GM21723 (cell line): ENCODE measurements at regions not wholly inside any gene's neighbourhood (a gene's known extent, or its start where the extent isn't known, plus 50 kb on each side); places are given as distances from the start of the nearest gene placed in this dataset.
"Not testable (repeated sequence)": the region's sequence is repeated elsewhere in the genome, so short reads cannot be mapped to it uniquely, and the experiment has no call there.

Experiments
- ATAC-seq: cut with Tn5 transposase; IDR thresholded peaks from one replicate; pipeline ENCODE4 v1.9.1; 2021; ENCODE audit warnings: mild to moderate bottlenecking, moderate library complexity; ENCODE audit not compliant: unreplicated experiment

DNA sequence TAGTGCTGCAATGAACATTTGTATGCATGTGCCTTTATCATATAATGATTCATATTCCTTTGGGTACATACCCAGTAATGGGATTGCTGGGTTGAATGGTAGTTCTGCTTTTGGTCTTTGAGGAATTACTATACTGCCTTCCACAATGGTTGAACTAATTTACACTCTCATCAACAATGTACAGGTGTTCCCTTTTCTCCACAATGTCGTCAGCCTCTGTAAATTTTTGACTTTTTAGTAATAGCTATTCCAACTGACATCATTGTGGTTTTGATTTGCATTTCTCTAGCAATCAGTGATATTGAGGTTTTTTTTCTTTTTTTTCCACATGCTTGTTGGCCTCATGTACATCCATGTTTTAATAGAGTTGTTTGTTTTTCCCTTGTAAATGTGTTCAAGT, 2473.5 kb downstream of the PCDH9 start:
- ATAC-seq: no peak

DNA sequence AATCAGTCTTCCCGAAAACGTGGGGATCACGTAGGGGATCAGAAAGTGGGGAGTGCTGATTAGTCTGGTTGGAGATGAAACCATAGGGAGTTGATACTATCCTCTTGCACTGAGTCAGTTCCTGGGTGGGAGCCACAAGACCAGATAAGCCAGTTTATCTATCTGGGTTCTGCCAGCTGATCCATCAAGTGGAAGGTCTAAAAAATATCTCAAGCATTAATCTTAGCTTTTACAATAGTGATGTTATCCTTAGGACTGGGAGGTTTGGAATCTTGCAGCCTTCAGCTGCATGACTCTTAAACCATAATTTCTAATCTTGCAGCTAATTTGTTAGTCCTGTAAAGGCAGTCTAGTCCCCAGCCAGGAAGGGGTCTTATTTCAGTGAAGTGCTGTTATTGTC, 2474.2 kb downstream of the PCDH9 start:
- no peak for ATAC-seq

DNA sequence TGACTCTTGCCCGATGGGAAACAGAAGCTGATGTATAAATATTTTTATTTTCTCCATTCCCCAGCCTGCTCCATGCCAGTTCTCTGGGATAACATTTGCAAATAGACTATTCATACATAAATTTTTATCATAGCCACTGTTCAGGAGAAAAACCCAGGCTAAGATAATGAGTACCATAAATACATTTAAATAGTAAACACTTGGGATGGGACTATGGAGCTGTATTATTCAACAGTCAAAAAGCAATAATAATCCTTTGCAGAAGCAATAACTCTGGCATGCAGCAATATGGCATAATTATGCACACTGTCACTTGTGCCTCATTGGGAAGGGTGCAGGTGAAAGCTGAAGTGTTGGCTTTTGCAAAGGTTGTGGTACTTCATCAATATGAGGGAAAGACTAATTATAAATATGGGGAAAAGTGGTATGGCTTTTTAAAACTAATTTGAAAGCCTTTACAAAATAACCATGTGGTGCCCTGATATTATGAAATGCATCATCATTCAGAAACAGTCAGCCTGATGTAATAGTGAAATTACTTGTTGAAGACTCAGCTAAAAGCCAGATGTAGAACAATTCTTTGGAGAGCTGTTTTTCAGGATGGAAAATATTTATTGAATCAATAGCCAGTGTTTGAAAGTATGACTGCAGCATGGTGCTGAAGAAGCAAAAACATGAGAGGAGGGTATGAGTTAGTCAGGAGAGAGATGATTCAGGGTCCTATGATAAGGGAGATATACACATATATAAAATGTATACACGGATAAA, 2476.7 kb downstream of the PCDH9 start:
- no peak for ATAC-seq

DNA sequence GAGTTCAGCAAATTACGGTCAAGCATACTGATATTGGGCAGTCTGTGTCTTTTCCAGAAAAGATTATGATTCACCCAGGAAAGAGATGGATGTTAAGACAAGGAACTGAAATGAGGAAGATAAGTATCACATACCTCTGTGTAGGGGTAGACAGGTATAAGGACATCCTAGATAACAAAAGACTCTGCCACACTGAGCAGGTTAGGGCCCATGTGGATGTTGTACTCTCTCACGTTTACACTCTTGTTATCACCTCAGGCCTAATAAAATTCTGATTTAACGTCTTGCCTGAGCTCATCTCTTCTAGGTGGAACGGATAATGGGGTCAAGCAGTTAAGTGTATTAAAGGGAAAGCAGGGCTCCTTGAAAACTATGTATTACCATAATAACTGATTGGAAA, 2480.8 kb downstream of the PCDH9 start:
- no peak for ATAC-seq

DNA sequence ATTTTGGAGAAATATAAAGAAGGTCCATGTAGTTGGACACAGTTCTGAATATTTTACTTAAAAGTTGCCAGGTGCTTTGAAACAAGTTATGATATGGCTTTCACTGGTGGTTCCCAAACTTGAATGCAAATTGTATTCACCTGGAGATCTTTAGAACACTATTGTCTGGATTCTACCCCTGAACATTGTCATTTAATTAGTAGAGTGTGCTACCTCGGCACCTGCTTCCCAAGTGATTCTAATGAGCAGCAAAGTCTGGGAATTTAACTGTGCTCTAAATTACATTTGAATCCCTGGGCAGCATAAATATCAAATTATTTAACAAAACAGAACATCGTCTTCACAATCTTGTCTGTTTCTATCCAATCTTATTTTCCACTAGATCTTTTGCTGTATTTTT, 2483.3 kb downstream of the PCDH9 start:
- no peak for ATAC-seq

DNA sequence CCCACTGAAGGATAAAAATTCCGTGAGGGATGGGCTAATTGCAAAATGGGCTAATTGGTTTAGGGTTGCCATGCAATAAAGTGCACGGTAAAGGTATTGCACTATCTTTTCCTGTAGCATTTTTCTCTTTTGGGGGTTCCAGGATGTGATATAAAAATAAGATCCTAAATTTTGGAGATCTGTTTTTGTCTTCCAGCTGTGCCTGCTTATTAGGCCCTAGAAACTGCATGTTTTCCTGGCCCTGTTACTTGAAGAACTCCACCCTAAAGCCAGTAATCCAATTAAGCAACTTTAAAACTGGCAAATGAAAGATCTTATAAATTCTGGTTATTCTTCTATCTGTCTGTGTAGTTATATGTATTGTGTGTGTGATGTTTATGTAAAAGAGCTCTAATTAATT, 2489.6 kb downstream of the PCDH9 start:
- ATAC-seq: no peak

DNA sequence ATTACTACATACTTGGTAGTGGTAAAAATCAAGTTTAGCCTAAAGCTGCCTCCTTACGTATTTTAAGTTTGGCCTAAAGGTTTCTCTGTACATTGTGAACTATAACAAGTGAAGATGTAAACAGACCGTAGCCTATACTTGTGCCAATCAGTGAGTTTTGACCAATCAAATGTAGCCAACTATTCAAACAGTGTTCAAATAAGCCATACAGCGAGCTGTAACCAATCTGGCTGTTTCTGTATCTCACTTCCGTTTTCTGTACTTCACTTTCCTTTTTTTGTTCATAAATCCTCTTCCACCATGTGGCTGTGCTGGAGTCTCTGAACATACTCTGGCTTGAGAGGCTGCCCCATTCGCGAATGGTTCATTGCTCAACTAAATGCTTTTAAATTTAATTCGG, 2504.6 kb downstream of the PCDH9 start:
- no peak for ATAC-seq

DNA sequence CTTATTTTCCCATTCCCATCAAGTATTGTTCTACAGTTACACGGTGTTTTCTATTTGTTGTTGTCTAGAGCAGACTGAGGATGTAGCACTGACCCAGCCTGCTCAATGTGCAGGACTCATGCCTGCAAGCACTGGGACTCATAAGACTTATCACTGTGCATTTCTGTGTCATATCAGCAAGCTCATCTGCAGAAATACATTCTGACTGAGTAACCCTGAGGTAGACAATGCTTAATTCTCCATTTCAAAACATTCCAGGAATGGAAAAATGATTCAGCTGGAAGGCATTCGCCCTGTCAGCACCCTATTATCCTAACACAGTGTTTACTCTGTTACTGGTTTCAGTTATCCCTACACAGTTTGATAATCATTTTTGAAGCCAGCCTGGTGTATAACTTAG, 2506.4 kb downstream of the PCDH9 start:
- no peak for ATAC-seq

DNA sequence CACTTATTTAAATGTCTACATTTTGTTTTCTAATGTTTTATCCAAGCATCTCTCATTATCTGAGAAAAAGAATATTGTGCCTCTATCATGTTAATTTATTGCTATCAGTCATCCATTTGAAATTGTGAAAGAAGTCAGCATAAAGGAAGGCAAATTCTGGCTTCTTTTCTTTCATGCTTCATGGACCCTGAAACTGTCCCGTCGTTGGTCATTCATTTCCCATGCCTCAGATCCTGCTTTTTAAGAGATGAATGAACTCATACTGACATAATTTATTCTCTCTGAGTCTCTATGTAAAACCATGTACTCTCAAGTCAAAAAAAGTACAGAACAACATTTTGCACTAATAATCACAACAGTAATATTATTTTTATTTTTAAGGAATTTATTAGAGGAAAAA, 2512.0 kb downstream of the PCDH9 start:
- no peak for ATAC-seq

DNA sequence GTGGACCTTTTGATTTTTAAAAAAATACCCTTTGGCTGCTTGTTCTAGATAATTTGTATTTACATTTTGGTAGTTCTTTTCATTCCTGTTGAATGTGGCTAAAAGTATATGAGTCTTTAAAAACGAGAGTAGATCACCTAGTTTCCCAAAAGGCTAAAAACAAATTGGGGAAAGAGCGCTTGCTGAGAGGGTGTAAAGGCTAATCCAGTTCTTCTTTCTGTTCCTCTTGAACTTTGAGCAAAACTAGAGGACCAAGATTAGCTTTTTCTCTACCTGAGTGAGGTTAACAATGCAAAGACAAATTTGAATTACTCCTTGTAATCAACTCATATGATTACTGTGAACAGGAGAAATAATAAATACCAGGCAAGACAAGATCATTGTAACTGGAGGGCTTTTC, 2513.2 kb downstream of the PCDH9 start:
- ATAC-seq: no peak

DNA sequence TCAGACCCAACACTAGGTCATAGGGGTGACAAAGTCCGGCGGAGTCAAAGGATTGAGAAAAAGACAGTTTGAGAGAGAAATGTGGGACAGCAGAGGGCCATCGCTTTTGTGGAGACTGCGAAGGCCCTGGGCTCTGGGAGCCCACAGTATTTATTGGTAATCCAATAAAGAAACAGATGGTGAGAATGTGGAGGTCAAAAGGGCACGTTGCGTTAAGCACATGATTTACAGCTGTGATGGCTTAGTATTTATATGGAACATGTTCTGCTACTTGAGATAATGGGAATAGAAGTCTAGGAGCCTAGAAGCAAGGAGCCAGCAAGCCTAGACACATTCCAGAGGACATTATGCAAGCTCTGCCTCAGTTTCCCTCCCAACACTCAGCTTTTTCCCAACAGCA, 2521.1 kb downstream of the PCDH9 start:
- ATAC-seq: no peak

DNA sequence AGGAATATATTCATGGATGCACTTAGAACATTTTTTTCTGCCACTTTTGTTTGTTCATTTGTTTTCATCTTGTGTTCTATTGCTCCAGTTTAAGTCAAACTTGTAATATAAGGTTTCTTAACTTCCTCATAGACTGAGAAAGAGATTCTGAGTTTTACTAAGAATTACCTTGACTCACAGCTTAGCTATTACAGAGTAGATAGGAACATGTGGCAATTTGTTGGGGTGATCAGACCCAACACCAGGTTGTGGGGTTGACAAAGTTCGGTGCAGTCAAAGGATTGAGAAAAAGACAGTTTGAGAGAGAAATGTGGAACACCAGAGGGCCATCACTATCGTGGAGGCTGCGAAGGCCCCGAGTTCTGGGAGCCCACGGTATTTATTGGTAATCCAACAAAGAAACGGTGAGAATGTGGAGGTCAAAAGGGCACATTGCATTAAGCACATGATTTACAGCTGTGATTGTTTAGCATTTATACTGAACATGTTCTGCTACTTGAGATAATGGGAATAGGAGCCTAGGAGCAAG, 2526.0 kb downstream of the PCDH9 start:
- ATAC-seq: no peak

DNA sequence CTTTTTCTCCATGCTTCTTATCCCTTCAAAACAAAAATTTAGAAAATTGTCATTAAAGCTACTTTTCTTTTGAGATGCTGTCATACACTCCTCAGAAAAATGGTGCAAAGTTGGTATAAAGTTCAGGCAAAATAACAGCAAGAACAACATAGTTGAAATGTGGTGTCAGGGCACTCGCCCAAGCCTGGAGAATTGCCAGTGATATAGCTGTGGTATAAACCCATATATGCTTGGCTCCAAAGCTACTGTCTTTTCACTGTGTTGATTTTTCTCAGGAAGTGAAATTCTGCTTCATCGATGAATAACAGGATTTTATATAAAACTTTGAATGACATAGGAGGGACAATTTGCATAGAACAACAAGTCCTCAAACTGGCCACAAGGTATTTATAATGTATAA, 2532.9 kb downstream of the PCDH9 start:
- no peak for ATAC-seq

DNA sequence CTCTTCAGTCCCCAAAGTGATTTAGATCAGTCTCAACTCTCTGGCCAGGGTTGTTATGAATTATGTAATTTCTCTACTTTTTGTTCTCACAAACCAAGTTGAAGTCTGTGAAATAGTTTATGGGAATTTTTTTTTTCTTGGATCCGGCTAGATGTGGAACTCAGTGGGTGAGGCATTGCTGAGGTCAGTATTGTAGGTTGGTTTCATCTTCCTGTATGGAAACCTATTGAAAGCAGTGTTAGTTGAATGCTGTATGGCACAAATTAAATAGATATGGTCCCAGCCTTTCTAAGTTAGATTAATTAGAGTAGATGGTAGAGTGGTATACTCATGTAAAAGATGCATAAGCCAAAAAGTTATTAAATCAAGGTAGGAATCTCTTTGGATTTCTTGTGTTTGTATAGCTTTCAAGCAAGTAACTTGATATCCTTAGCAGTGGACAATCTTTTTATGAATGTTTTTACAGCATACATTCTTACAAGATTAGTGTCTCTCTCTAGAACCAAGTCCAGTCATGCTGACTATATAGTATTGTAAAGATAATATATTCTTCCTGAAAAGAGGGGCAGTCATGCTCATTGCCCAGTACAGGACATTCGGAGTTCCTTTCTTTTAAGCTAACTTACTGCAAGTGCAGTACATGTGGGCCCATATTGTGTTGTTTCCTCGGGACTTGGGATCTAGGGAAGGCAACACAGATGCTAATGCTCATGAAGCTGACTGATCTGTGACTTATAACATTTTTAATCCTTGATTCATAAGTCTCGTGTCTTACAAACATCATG, 2541.1 kb downstream of the PCDH9 start:
- no peak for ATAC-seq

DNA sequence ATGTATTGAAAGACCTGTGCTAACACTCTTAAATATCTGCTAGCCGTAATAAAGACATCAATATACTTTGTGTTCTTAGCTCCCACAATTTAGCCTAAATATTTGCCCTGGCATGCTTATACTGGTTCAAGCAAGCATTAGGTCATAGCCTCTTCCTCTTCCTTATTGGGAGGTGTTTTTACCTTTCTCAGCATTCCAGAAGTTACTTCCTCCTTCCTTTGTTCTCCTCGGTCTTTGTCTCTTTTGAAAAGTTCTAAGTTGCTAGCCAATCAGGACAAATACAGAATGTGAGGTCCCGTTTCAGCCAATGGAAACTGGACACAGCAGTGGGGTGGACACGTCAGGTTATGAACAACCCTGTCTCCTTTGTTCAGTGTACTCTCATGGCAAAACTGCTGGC, 2543.6 kb downstream of the PCDH9 start:
- not testable (repeated sequence) for ATAC-seq

DNA sequence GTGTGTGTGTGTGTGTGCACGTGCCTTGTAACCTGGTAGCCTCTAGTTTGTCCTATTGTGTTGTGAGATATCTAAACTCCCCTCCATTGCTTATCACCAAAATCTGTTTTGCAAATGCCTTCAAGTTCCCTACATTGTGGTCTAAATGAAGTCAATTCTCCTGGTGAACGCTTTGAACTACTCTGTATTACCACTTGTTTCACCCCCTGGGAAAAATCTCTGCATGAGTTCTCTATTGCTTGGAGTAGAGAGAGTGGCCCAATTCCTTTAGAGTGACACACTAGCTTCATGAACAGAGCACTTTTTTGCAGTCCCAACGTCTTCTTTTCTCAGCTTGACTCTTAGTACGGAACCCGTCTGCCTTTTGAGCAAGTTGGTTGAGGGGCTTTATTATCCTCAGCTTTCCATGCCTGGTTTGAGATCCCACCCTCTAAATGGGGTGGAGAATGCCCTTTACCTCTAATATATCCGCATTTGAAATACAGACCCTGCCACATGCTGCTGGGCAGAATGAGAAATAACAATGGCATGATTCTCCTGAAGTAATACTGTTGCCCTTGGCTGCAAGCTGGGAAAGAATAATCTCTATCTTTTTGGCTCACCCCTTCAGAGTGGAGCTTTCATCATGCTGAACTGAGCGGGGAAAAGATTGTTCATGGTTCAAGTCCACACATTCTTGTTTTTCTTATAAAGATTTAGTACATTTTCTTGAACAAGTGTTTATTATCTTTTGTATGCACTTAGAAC, 2545.3 kb downstream of the PCDH9 start:
- no peak for ATAC-seq

DNA sequence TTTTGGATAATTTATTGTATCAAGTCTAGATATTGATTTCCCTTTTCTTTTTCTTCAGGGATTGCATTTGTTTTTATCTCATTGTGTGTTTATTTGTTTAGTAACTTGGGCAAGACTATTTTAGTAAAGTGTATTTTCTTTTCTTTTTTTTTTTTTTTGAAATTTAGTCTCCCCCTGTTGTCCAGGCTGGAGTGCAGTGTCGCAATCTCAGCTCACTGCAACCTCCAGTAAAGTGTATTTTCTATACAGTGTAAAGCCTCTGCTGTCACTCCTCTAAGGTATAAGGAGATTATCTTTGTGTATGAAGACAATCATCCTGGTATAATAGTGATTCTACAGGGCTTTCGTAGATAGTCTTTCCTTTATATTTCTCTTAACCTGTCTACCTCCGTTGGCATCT, 2546.0 kb downstream of the PCDH9 start:
- ATAC-seq: no peak

DNA sequence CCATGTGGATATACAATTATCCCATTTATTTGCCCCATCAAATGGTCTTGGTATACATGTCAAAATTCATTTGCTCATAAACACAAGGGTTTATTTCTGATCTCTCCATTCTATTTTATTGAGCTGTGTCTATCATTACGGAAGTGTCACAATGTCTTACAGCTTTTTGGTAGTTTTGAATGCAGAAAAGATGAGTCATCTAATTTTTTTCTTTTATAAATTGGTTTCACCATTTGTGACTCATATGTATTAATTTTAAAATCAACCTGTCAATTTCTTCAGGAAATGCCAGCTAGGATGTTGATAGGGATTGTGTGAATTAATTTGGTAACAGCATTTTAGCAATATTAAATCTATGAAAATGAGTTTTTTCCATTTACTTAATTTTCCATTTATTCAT, 2549.4 kb downstream of the PCDH9 start:
- ATAC-seq: no peak

DNA sequence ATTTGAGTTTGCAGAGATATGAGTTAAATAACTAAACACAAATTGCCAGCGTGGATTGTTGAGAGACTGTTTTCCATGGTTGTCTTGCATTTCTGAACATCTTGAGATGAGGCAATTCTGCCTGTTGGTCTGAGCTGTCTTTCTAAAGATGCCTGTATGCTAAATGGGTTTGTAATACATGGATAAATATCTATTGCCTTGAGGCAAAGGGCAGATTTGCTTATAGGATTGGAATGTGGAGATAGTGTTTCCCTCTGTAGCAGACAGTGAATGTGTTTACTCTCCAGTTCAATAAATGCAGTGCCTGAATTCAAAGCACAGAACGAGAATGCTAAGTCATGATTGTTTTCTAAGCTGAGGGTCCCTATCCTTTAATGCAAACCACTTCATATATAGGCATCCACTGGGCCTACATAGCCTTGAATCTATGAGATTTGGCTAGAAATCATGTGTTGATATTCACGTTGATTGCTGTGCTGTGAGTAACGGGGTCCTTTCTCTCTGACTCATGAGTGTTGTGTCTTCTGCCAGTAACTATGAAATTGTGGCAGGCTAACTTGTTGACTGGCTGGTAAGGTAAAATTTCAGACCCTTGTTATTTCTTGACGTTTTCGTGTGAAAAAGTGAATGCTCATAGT, 2554.8 kb downstream of the PCDH9 start:
- no peak for ATAC-seq

DNA sequence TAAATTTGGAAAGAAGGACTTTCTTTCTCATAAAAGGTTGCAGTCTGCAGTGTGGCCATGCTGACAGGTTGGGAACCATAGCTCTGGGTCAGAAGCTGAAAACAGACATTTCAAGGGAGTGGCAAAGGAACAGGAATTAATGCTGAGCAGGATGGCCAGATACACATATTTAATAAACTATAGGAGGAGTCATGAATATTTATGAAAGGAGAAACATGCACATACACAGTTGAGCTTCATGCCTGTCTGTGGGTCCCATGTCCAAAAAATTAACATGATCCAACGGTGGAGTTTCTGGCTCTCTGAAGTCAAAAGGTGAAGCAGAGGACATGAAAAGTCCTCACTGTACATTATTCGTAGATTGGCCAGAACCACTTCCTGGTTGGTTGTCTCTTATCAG, 2556.0 kb downstream of the PCDH9 start:
- ATAC-seq: no peak

DNA sequence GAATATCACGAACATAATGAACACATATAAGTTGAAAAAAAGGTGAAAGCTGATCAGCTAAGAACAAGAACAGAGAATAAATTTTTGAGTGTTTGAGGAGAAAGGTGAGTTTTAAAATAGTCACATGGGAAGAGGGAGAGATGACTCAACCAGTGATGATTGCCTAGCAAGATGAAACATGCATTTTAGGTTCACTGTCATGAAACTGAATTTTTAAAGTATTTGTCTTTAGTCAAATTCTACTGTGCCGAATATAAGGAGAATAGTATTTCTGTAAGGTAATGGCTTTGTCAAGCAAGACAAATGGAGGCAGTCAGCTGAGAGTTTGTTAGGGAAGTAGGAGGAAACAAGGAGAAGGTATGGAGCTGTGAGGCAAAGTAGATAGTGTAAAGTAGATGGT, 2557.4 kb downstream of the PCDH9 start:
- no peak for ATAC-seq
